HG02884 (cell line): ENCODE measurements at regions not wholly inside any gene's neighbourhood (a gene's known extent, or its start where the extent isn't known, plus 50 kb on each side); places are given as distances from the start of the nearest gene placed in this dataset.
"Not testable (repeated sequence)": the region's sequence is repeated elsewhere in the genome, so short reads cannot be mapped to it uniquely, and the experiment has no call there.

ENCODE experiments used
- ATAC-seq: cut with Tn5 transposase; IDR thresholded peaks from one replicate; pipeline ENCODE4 v1.9.1; 2021; ENCODE audit warnings: mild to moderate bottlenecking, moderate library complexity; ENCODE audit not compliant: unreplicated experiment

GRCh38 chr14:82647088-82647810 lies 1113.6 kb upstream of the SEL1L start:
- ATAC-seq = no peak

DNA sequence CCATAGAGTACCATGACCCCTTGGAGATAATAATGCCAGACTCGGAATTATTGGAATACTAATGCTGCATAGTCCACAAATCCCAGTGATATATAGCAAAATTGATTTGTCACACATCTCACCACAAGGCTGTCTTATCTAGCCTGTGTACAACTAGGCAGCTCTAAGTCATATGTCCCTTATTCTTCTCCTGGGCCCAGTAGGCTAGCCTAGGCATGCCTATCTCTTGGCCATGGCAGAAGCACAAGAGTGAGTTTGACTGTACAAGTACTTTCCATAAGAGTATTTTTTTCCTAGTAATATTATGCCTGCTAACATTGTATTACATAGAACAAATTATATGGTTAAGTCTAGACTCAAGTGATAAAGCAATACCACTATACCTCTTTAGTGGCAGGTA lies 1122.1 kb upstream of the SEL1L start:
- no peak for ATAC-seq

DNA sequence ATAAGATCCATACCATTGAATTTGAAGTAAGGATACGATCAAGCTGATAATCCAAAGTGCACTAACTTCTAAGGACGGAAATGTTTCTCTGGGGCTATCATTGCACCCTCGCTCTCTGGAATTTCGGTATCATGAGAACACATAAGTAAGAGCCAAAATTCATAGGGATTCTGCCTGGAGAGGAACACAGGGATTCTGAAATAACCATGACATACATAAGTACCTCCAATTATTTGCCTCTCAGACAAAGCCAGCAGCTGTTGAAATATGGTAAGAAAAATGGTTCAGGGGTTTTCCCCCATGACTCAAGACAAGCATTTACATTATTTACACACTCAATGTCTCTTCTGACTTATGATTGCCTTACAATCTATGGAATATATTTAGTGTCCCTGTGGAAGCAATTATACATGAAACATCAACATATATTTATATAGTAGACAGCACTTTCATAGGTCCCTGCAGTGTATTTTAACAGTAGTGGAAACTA lies 1123.6 kb upstream of the SEL1L start:
- ATAC-seq = no peak

DNA sequence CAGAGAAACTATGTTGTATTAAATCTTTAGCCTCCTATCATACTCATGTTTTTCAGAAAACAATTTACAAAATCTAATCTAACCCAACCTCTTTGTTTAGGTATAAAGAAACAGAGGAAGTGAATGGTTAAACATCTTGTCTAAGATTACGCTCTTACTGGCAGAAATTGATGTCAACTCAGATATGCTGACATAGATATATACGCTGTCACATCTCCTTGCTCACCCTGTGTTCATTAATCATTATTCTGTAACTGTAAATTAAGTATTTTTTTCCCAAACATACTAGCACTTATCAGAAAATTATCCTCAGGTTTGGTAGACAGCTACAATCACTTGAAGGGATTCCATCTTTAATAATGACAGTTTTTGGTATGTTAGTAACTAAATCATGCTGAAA lies 1127.6 kb upstream of the SEL1L start:
- no peak for ATAC-seq

DNA sequence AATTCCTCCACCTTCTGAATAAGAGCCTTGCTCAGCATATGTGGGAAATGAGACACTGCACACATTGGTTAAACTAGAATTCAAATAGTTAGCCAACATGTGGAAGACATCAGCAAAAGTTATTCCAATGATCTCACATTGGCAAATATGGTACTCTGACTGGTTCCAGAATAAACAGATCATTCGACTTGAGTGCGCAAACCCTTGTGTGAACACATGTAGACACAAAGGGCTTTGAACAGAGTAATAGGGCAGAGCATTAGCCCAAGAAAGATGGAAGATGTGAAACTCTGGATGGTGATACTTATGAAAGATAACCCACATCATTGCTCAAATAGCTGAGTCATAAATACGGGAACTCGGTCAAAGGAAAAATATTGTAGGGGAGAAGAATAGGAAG lies 1133.4 kb upstream of the SEL1L start:
- no peak for ATAC-seq

- ATAC-seq = no peak
These were observed 1133.8 kb upstream of the SEL1L start for GRCh38 chr14:82667501-82667900.

GRCh38 chr14:82676403-82676802 lies 1142.8 kb upstream of the SEL1L start:
- ATAC-seq = no peak

DNA sequence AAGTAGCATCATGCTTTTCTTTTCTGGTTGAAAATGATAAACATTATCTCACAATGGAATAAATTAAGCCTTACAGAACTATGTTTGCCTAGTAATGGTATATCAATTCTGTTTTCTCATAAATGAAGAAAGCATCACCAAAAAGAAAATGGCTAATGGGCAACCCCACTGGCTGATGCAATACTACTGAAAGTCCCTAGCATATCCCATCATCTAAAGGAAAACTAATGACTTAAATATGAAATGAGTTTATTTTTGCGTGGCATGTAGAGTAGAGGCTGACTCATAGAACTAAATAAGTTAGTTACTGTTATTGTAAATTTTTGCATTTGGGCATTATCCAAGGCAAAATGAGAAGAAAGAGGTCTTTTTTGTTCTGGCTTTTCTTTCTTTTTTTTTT lies 1156.3 kb upstream of the SEL1L start:
- no peak for ATAC-seq

GRCh38 chr14:82691191-82691590 lies 1157.5 kb upstream of the SEL1L start:
- ATAC-seq = not testable (repeated sequence)

GRCh38 chr14:82694820-82695219 lies 1161.2 kb upstream of the SEL1L start:
- ATAC-seq = no peak

- no peak for ATAC-seq
These were observed 1170.6 kb upstream of the SEL1L start for GRCh38 chr14:82704218-82704617.

DNA sequence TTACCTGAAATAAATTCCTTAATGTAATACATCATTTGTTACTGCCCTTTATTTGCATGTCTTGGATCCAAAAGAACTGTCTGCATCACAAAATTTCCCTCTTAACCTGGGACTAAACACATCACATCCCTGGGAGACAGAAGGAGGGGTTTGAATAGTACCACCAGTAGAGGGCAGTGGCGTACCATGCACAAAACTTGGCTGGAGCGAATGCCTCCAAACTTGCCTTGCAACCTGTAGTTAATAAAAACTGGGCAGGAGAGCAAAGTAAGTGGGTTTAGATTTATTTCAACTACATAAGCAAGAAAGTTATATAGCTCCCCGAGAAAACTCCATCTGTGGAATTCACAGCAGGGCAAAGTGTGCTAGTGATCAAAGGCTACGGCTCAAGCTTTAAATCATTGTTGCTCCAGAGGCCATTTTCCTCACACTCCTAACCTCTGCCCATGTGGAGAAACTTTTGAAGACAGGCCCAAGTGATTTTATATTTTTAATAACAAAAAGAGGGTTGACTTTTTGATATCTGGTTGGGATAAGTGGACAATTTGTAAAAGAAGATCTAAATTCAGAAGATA lies 1176.7 kb upstream of the SEL1L start:
- ATAC-seq = peak; percentile 78

- ATAC-seq = no peak
These were observed 1186.0 kb upstream of the SEL1L start for GRCh38 chr14:82719617-82720016.

DNA sequence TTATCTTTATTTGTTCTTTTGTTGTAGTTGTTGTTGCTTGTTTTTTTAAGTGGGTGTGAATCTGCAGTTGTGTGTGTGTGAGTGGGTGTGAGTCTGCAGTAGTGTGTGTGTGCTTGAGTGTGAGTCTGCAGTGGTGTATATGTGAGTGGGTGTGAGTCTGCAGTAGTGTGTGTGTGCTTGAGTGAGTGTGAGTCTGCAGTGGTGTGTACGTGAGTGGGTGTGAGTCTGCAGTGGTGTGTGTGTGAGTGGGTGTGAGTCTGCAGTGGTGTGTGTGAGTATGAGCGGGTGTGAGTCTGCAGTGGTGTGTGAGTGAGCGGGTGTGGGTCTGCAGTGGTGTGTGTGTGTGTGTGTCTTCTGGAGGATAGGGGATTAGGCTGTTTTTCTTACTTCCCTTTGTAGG lies 1186.8 kb upstream of the SEL1L start:
- ATAC-seq = no peak

- ATAC-seq = no peak
These were observed 1187.3 kb upstream of the SEL1L start for GRCh38 chr14:82720946-82721345.

DNA sequence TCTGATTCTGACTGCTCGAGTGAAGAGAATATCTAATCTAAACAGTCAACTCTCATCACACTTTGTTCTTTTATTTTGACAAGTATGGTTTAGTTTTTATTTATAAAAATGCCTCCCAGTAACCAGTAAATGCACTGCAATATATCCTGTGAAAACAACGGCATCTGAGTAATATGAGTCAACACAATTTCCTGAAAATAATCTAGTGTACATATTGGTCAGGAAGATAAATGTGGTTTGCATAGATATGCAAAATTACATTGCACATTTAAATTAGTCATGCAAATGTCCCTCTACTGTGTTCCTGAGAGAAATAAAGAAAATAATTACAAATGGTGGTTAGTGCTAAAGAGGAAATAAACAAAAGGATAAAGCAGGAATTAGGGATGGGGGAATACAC lies 1190.7 kb upstream of the SEL1L start:
- no peak for ATAC-seq

DNA sequence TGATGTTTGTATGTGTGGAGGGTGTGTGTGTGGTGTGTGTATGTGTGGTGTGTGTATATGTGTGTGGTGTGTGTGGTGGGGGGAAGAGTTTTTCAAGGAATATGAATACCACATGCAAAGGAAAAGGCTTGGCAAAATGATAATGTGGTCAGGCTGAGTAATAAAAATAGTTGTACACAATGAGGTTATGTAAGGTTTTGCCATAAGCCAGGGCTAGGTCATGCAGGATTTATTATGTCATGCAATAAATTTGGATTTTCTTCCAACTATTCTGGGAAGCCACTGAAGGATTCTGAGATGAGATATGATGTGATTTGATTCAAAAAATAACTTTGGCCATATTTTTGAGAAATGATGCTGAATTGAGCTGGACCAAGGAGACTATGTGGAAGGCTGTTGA lies 1191.6 kb upstream of the SEL1L start:
- no peak for ATAC-seq

DNA sequence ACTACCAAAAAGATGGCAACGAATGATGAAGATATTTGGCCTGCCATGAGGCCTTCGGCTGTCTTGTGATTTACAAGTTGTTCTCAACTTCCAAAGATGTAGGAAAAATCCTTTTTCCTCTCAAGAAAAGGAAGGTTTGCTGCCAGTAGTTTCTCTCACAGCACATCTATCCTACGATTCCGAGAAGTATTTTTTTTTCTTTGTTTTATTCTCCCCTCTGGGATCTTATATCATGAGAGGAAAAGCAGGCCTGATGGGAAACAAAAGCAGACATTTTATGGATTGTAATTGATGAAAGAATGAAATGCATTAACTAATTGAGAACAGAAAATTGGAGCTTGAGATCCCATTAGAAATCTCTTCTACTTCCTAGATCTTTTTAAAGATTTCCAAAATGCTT lies 1197.9 kb upstream of the SEL1L start:
- no peak for ATAC-seq

DNA sequence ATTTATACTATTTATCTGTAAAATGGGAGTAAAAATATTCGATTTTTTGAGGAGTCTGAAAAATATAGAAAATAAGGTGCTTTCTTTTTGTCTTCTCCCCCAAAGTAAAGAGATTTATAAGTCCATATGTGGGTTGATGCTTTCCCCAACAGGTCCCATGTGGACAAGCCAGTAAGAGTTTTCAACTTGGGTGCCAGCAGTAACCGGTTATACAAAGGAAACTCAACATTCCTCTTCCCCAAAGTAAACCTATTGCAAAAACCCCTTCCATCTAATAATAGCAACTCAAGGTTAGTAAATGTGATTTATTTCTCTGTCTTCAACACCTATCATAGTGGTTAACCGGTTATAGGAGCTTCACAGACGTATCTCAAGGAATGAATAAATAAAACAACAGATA lies 1206.9 kb upstream of the SEL1L start:
- no peak for ATAC-seq

GRCh38 chr14:82755476-82755875 lies 1221.8 kb upstream of the SEL1L start:
- ATAC-seq = no peak

- no peak for ATAC-seq
These were observed 1222.3 kb upstream of the SEL1L start for GRCh38 chr14:82755923-82756322.

GRCh38 chr14:82757776-82758175 lies 1224.1 kb upstream of the SEL1L start:
- ATAC-seq = no peak

GRCh38 chr14:82759656-82760055 lies 1226.0 kb upstream of the SEL1L start:
- no peak for ATAC-seq
